GM23248 (cell line): ENCODE measurements at regions not wholly inside any gene's neighbourhood (a gene's known extent, or its start where the extent isn't known, plus 50 kb on each side); places are given as distances from the start of the nearest gene placed in this dataset.

Source experiments
- EZH2 ChIP-seq: fragments of 200-600 bp; sonication (generic); IDR thresholded peaks from 2 replicates; pipeline ENCODE4 v1.6.1; 2018; ENCODE audit warnings: antibody characterized with exemption, mild to moderate bottlenecking; ENCODE audit not compliant: insufficient read depth, poor library complexity, severe bottlenecking
- EZH2phosphoT487 ChIP-seq: fragments of 200-600 bp; sonication (generic); IDR thresholded peaks from 2 replicates; pipeline ENCODE4 v1.6.1; 2018; ENCODE audit warnings: antibody characterized with exemption, moderate library complexity, mild to moderate bottlenecking, low read depth; ENCODE audit not compliant: insufficient read depth

- no peak for TF ChIP-seq EZH2
- no peak for TF ChIP-seq EZH2phosphoT487
These were observed 464.4 kb upstream of the IZUMO3 start for GRCh38 chr9:25010027-25010662.
